ENCODE measurements at regions not wholly inside any gene's neighbourhood (a gene's known extent, or its start where the extent isn't known, plus 50 kb on each side); places are given as distances from the start of the nearest gene placed in this dataset.

- DNase-seq, result no peak
Observed at GRCh38 chr17:79201119-79201518, 126.5 kb downstream of the ENGASE start.

- no peak for DNase-seq
Observed at GRCh38 chr17:79196913-79197312, 122.3 kb downstream of the ENGASE start.

DNA sequence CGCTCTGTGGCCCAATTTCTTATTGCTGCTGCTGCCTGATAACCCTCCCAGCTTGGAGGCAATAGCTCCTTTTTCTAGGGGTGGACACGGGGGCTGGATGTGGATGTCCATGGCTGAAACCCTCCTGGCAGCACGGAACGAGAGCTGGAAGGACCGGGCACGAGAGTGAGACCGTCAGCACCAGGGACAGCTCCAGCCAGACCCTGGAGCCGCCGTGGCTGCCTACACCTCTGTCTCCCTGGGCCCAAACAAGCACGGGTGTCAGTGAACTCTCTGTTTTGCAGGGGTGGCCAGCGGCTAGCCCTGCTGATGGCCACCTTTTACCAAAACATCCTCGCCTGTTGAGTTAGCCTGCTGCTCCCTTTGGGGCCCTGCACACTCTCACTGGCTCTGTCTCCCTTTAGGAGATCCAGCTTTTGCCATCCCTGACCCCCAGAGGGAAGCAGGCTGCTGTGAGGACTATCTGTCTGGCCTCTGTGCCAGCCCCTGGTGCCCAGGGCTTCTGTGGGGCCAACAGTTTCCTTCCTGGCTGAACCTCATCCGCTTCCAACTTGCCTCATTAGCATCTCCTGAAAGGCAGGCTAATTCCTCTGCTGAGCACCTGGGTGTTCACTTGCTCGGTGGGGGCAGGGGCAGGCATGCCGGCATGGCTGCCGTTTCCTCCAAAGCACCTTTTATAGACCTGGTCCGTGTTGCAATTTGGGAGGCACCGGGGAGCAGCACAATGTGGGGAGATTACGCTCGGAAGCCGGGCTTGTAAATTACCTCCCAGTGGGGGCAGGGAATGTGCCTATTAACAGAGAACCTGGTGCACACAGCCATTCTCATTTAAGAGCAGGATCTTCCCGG lies 118.1 kb downstream of the ENGASE start:
- DNase-seq, result peak; percentile 75

- no peak for DNase-seq
Observed at GRCh38 chr17:79191270-79191934, 116.8 kb downstream of the ENGASE start.

- no peak for DNase-seq
Observed at GRCh38 chr17:79189305-79189704, 114.7 kb downstream of the ENGASE start.

DNA sequence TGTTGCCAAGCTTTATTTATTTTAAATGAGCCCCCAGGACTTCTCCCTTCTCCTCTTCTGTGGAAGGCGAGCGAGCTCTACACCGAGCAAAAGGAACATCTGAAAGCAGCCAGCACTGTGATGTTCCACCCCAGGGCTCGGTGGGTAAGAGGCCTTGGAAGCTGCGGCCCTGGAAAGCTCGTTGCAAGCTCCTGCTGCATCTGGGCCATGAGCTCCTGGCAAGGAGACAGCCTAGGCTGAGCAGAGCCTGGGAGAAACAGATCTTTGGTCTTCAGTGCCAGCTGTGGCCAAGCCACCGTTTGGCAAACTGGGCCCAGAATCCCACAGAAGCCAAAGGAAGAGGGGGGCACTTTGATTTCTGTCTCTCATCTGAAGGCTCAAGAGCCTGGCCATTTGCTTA lies 114.1 kb downstream of the ENGASE start:
- DNase-seq, result no peak

- no peak for DNase-seq
Observed at GRCh38 chr17:79188048-79188447, 113.4 kb downstream of the ENGASE start.

GRCh38 chr17:79187186-79187585 lies 112.6 kb downstream of the ENGASE start:
- no peak for DNase-seq

GRCh38 chr17:79186406-79186805 lies 111.8 kb downstream of the ENGASE start:
- no peak for DNase-seq

GRCh38 chr17:79185671-79186070 lies 111.0 kb downstream of the ENGASE start:
- no peak for DNase-seq

GRCh38 chr17:79184219-79184618 lies 109.6 kb downstream of the ENGASE start:
- DNase-seq, result no peak

GRCh38 chr17:79183293-79184158 lies 108.9 kb downstream of the ENGASE start:
- peak; percentile 46 for DNase-seq

GRCh38 chr17:79183043-79183292 lies 108.3 kb downstream of the ENGASE start:
- DNase-seq, result no peak

DNA sequence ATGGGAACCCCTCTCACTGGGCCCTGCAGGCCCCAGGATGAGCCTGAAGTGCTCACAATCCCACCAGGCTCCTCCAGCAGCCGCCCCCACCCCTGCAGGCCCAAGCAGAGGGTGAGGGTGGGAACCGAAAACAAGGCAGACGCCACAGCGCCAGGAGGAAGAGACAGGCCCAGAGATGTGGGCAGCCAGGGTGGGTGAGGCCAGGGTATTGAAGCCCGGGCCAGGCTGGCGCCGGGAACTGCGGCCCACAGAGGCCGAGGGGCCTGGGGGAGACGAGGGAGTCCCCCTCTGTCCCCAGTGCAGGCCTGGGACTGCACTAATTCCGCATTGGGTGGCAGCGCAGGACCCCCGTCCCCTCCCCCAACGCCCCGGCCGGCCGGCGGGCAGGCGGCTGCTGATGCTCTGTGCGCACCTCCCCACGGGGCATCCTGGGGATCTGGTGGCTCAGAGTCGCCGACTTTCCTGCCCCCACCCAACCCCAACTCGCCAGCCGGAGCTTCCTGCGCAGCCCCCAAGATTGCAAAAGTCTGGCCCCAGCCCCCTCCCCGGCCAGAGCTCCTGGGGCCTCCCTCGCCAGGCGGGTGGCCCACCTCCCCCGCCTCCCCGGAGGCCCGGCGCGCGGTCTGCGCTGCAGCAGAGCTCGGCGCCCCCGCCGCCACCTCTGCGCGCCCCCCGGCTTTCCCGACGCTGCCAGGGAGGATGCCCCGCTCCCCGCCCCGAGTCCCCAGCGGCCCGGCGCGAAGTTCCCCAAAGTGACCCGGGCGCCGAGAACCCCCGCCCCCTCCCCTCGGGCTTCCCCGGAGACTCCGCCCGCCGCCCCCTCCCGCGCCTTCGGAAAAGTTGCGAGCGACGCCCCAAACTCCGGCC lies 107.8 kb downstream of the ENGASE start:
- no peak for DNase-seq

- no peak for DNase-seq
Observed at GRCh38 chr17:79180358-79181005, 105.9 kb downstream of the ENGASE start.

- no peak for DNase-seq
Observed at GRCh38 chr17:79179334-79179733, 104.7 kb downstream of the ENGASE start.

DNA sequence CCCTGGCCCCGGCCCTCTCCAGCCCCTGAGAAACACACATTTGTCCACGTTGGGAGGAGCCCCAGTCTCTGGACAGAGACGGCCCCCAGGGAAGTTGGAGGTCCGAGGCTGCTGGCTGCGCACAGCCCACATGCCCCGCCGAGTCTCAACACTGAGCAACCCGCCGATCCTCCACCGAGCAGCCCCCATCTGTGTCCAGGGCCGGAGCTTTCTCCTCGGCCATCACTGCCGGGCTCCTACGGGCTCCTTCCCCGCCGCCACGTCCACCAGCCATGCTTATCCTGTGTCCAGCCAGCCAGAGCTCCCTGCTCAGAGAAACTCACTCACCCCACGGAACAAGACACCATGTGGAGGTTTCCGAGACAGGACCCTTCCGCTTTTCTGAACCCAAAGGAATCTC lies 103.3 kb downstream of the ENGASE start:
- no peak for DNase-seq

DNA sequence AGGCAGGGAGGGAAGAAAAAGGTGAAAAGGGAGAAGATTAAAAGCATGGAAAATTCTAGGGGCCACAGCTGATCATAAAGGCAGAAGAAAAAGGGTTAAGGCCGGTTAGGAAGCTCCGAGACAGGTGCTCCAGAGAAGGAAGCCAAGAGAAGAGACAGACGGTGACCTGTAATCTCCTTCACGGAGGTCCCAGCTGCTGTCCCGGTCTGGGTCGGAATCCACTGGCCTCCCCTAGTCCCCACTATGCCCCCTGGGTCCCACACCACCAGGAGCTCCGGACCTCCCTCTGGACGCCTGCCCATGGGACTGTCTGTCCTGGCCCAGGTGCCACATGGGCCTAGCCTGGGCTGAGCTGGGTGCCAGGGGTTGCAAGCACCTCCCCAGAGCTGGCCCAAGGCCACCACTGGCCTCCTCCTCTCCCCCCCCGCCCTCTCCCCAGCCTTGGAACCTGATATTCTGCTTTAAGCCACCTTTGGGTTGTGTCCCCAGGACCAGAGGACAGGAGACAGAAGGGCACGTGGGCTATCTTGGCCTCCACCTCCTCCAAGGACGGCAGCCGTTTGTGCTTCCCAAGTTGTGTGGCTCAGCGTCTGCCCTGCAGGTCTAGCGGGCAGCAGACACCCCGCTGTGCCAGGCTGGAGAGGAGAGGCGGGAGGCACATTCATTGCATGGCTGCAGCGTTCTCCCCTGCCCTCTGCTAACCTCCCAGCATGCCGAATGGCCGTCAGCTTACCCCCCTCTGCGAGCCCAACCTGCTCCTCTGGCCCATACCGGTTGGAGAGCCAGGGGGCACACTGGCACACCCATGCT lies 102.4 kb downstream of the ENGASE start:
- no peak for DNase-seq

DNA sequence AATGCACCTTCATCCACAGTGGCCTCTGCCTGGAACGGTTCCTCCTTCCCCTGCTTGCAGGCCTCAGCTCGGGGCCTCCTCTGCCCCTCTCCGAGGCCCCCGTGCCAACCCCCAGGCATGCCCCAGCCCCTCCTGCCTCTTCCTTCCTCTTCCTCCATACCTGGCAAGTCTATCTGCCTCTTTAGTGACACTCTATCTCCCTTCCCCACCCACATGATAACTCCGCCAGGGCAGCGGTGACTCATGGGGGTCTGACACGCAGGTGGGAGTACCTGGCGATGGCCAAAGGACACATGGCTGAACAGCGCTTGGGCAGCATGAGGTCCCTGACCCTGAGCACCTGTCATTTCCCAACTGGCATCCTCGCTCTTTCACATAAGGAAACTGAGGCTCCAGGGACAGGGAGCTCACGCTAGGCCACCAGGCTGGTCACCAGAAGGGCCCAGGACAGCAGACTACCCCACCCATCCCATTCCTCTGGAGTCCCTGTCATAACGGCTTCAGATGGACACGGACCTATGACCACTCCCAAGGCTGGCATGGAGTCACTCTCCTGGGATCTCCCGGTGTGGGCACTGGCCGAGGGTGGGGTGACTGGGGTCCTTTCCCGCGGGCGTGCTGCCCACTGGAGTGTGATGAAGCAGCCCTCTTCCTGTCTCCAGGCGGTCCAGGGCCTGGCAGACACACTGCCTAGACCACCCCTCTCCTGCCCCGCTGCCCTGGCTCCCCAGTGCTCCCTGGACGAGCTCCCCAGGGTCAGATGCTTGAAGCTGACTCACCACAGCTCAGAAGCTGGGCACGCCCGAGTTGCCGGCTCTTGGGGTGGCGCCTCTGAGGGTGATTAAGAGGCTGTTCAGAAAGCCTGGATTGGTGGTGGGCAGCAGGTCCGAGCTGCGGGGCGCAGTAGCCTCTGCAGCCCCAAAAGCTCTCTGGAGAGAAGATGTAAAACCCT lies 100.6 kb downstream of the ENGASE start:
- DNase-seq, result no peak
